Activated T-cell treated with anti-CD3 and anti-CD28 coated beads, Interleukin-2, amount 50 U/mL, for 24 hours (primary cell): ENCODE measurements at regions not wholly inside any gene's neighbourhood (a gene's known extent, or its start where the extent isn't known, plus 50 kb on each side); places are given as distances from the start of the nearest gene placed in this dataset.
"Not testable (repeated sequence)": the region's sequence is repeated elsewhere in the genome, so short reads cannot be mapped to it uniquely, and the experiment has no call there.

Source experiments
- DNase-seq: peaks from one replicate; pipeline ENCODE4 v3.0.0-alpha.2; 2020
- H3K27ac Mint-ChIP-seq: 2 replicates; pipeline ENCODE4 v1.8.0; 2020; ENCODE audit warnings: mild to moderate bottlenecking, mixed read lengths
- H3K27me3 Mint-ChIP-seq: 2 replicates; pipeline ENCODE4 v1.8.0; 2020; ENCODE audit warnings: mixed read lengths
- H3K36me3 Mint-ChIP-seq: 2 replicates; pipeline ENCODE4 v1.8.0; 2020; ENCODE audit warnings: low read depth, mixed read lengths
- H3K4me1 Mint-ChIP-seq: 2 replicates; pipeline ENCODE4 v1.8.0; 2020; ENCODE audit warnings: low read depth, mixed read lengths
- H3K4me3 Mint-ChIP-seq: 2 replicates; pipeline ENCODE4 v1.8.0; 2020; ENCODE audit warnings: mild to moderate bottlenecking, moderate library complexity, mixed read lengths
- H3K9me3 Mint-ChIP-seq: 2 replicates; pipeline ENCODE4 v1.8.0; 2020; ENCODE audit warnings: mixed read lengths

DNA sequence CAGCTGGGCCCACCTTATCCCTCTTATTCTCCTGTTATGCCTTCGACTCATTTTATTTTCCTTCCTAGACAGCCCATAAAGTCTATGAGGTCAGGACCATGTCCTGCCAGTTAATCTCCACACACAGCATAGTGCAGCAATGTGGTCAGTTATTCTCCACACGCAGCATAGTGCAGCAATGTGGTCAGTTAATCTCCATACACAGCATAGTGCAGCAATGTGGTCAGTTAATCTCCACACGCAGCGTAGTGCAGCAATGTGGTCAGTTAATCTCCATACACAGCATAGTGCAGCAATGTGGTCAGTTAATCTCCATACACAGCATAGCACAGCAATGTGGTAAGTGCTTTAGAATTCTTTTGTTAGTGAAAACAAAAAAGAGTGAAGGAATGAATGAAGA lies 77.8 kb downstream of the TEX36 start:
- Mint-ChIP-seq H3K4me1 (no peaks in the 10 kb centered on the region), H3K36me3 (no peaks in the 10 kb centered on the region), H3K27me3 (peaks cover 8% of the 10 kb centered on the region), H3K4me3 (no peak overlapping the region), H3K27ac (no peak overlapping the region), H3K9me3 (no peaks in the 10 kb centered on the region)
- DNase-seq: no peak

DNA sequence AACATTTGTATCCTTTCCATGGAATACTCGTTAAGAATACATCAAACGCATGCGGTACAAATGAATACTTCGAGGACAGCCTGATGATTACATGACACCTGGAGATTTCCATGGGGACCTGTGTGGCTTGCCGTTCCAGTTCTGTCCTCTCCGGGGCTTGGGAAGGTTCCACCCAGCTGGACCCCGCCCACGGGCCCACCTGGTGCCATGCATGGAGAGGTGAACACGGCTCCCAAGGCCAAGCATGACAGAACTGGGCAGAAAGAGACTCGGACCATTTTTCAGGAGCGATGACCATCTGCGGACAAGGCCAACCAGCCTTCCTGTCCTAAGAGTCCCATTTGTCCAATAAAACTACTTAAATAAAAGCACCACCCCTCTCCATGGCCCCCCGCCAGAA lies 80.1 kb downstream of the TEX36 start:
- DNase-seq: no peak
- H3K4me1 Mint-ChIP-seq: peaks cover 3% of the 10 kb centered on the region
- no peak overlapping the region for H3K4me3 Mint-ChIP-seq
- H3K27ac Mint-ChIP-seq: no peak overlapping the region
- no peaks in the 10 kb centered on the region for H3K36me3 Mint-ChIP-seq
- H3K9me3 Mint-ChIP-seq: peaks cover 4% of the 10 kb centered on the region
- H3K27me3 Mint-ChIP-seq: peaks cover 8% of the 10 kb centered on the region

DNA sequence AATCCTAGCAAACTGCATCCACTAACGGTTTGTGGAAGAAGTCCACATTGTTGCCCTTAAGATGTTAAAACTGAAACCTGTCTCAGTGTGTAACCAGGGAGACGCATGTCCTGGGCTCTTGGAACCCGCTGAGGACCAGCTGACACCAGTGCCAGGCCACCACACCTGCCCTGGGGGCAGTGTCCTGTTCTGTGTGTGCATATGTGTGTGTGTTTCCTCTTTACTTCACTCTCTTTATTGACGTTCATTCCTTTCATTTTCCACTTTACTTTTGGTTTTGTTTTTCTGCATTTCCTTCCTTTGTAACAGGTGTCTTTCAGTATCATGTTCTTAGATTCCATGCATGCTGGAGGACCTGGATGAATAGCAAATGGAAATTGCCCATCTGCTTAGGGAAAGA lies 83.8 kb downstream of the TEX36 start:
- Mint-ChIP-seq H3K27me3 (no peaks in the 10 kb centered on the region), H3K4me3 (no peak overlapping the region)

DNA sequence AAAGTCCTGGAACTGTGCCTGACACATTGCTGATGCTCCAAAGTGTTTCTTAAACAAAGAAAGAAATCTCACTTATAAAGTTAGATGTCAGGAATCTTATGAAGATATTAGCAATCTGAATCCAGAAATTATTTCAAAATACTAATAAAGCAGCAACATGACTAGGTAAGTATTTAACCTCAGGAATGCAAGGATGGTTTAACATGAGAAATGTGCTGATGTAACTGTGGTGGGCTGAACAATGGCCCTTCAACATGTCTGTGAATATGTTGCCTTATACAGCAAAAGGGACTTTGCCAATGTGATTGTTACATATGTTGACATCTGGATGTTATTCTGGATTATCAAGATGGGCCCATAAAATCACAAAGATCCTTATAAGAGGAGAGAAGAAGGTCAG lies 87.1 kb downstream of the TEX36 start:
- Mint-ChIP-seq H3K36me3 (no peaks in the 10 kb centered on the region), H3K4me3 (no peak overlapping the region), H3K9me3 (peaks cover 13% of the 10 kb centered on the region), H3K27me3 (no peaks in the 10 kb centered on the region), H3K4me1 (peaks cover 3% of the 10 kb centered on the region), H3K27ac (no peak overlapping the region)
- no peak for DNase-seq

More for the DNA sequence above, 83.8 kb downstream of the TEX36 start:
- Mint-ChIP-seq H3K36me3 (no peaks in the 10 kb centered on the region), H3K9me3 (peaks cover 13% of the 10 kb centered on the region), H3K27ac (no peak overlapping the region), H3K4me1 (peaks cover 3% of the 10 kb centered on the region)
- DNase-seq: no peak

DNA sequence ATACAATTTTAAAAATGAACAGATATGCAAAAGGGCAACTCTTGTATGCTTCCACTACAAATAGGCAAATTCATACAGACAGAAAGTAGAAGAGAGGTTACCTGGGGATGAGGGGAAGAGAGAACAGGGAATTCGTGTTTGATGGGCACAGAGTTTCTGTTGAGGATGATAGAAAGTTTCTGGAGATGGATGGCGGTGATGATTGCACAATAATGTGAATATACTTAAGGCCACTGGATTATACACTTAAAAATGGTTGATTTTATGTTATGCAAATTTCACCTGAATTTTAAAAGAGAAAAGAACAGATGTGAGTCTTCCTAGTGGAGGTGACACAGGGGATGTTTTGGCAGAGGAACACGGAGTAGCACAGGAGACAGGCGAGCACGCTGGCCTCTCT lies 89.3 kb downstream of the TEX36 start:
- Mint-ChIP-seq H3K9me3 (peaks cover 13% of the 10 kb centered on the region), H3K36me3 (no peaks in the 10 kb centered on the region), H3K27me3 (no peaks in the 10 kb centered on the region), H3K27ac (no peak overlapping the region), H3K4me3 (no peak overlapping the region), H3K4me1 (no peaks in the 10 kb centered on the region)
- no peak for DNase-seq

DNA sequence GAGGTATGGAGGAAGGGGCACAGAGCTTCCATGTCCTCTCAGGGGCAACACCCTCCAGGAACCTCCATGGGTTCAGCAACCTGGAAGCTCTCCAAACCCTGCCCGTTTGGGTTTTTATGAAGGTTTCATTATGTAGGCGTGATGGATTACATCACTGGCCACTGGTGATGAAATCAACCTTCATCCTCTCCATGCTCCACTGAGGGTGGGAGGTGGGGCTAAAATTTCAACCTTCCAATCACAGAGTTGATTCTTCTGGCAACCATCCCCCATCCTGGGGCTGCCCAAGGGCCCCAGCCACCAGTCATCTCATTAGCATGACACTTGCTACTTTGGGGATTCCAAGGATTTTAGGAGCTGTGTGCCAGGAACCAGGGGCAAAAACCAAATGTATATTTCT lies 90.1 kb downstream of the TEX36 start:
- Mint-ChIP-seq H3K9me3 (peaks cover 13% of the 10 kb centered on the region), H3K27me3 (peaks cover 5% of the 10 kb centered on the region), H3K27ac (no peak overlapping the region), H3K36me3 (no peaks in the 10 kb centered on the region), H3K4me3 (no peak overlapping the region), H3K4me1 (no peaks in the 10 kb centered on the region)
- DNase-seq: no peak

DNA sequence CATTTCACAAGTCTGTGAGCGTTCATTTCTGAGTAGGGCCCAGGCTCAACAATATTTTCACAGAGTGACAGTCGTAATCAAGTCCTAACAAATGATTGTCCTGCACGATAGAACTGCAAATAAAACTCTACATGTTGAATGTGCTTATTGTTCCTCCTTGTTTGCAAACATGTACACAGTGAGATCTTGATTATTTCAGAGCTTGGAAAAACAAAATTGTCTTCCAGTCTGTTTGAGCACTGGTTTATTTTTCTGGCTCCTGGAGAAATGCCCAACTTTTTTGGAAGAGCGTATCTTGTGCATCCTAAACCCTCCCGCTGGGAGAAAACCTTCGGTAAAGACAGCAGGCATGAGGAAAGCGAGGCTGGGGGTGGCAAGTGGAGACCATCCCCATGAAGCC lies 91.1 kb downstream of the TEX36 start:
- peaks cover 12% of the 10 kb centered on the region for H3K9me3 Mint-ChIP-seq
- H3K4me1 Mint-ChIP-seq: no peaks in the 10 kb centered on the region

DNA sequence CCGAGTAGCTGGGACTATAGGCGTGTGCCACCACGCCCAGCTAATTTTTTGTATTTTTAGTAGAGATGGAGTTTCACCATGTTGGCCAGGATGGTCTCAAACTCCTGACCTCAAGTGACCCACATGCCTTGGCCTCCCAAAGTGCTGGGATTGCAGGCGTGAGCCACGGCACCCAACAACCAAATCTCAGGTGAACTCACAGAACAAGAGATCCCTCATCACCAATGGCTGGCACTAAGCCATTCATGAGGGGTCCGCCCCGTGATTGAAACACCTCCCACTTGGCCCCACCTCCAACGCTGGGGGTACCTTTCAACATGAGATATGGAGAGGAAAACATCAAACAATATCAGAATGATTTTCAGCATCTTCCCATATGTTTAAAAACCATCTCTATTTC lies 94.2 kb downstream of the TEX36 start:
- not testable (repeated sequence) for DNase-seq, H3K36me3 Mint-ChIP-seq, H3K4me1 Mint-ChIP-seq, H3K27ac Mint-ChIP-seq, H3K27me3 Mint-ChIP-seq, H3K9me3 Mint-ChIP-seq, H3K4me3 Mint-ChIP-seq

More for the DNA sequence above, 91.1 kb downstream of the TEX36 start:
- no peak for DNase-seq
- no peaks in the 10 kb centered on the region for H3K36me3 Mint-ChIP-seq
- peaks cover 6% of the 10 kb centered on the region for H3K27me3 Mint-ChIP-seq
- no peak overlapping the region for H3K4me3 Mint-ChIP-seq
- no peak overlapping the region for H3K27ac Mint-ChIP-seq

DNA sequence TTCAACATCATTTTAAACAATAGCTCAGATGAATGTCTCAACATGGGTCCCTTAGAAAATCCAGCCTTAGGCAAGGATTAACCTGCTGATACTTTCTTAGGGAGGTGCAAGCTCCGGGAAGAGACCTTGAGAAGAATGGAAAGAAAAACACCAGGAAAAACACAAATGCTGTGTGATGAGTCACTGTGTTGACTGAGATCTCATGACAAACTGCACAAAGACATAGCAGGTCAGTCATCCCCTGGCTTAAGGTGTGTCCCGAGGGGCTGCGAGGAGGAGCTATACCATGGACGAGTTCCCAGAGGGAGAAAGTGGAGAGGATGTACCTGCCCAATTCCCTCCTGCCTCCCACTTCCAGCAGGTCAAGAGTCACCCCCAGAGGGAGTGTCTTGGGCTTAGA lies 98.0 kb downstream of the TEX36 start:
- Mint-ChIP-seq H3K4me3 (no peak overlapping the region), H3K27me3 (peaks cover 6% of the 10 kb centered on the region), H3K36me3 (no peaks in the 10 kb centered on the region), H3K9me3 (peaks cover 3% of the 10 kb centered on the region), H3K27ac (no peak overlapping the region), H3K4me1 (no peaks in the 10 kb centered on the region)
- DNase-seq: no peak

DNA sequence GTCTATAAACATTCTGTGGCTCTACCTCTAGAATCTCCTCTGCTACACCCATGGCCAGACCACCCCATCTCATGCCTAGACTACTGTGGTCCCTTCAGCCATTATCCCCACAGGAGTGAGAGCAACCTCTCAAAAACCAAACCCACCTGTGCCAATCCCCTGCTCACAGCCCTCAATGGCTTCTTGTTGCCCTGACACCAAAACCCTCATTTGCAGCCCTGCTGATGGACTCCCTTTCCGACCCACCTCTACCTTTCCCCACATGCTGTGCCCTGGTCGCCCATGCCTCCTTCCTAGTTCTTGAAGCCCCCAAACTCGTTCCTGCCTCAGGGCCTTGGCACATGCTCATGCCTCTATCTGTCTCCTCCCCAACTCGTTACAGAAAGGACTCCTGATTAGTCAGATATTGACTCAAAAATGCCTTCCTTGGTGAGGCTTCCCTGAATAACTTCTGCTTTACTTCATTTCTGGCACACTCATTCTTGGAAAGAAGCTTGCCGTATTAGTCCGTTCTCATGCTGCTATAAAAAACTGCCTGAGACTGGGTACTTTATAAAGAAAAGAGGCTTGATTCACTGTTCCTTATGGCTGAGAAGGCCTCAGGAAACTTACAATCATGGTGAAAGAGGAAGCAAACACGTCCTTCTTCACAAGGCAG lies 104.2 kb downstream of the TEX36 start:
- H3K27me3 Mint-ChIP-seq: peaks cover 4% of the 10 kb centered on the region
- no peaks in the 10 kb centered on the region for H3K36me3 Mint-ChIP-seq
- H3K27ac Mint-ChIP-seq: no peak overlapping the region
- H3K4me1 Mint-ChIP-seq: no peaks in the 10 kb centered on the region
- DNase-seq: no peak
- no peak overlapping the region for H3K4me3 Mint-ChIP-seq
- H3K9me3 Mint-ChIP-seq: peaks cover 8% of the 10 kb centered on the region

DNA sequence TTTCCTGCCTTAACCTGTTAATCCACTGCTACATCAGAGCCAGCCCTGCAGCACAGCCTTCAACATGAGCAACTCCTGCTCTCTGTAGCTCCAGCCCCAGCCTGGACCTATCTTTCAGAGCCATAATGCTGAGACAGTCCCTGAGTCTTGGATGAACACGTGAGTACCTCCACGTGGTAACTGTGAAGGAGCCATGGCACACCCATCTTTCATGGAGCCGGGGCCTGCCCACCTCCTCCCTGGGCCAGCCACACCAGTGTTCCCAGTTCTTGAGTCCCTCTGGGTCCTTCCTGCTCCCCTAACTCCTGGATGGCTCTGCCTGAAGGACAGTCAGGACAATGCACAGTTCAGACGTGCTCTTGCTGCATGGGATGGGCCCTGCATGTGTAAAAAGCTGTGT lies 107.1 kb downstream of the TEX36 start:
- H3K27me3 Mint-ChIP-seq: peaks cover 4% of the 10 kb centered on the region
- H3K27ac Mint-ChIP-seq: no peak overlapping the region
- no peak for DNase-seq
- H3K4me3 Mint-ChIP-seq: no peak overlapping the region
- no peaks in the 10 kb centered on the region for H3K4me1 Mint-ChIP-seq
- H3K36me3 Mint-ChIP-seq: no peaks in the 10 kb centered on the region
- H3K9me3 Mint-ChIP-seq: peaks cover 8% of the 10 kb centered on the region

DNA sequence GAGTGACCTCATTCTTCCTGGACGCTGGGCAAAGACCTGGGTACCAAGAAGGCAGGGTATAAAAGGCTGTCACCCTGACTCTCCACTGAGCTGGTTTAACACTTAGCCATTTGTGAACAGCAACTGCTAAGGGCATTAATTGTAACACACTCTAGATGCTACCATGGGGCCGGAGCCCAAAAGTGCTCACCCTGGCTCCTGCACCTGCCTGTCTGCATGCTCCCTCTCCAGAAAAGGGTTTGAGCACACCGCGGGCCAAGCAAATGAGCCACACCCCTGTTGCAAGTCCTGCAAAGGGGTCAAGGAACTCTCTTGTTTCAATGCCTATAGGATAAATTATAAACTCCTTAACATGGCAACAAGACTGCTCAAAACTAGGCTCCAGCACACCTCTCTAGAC lies 114.8 kb downstream of the TEX36 start:
- Mint-ChIP-seq H3K4me3 (no peak overlapping the region), H3K9me3 (peaks cover 2% of the 10 kb centered on the region), H3K4me1 (no peaks in the 10 kb centered on the region), H3K27ac (no peak overlapping the region), H3K27me3 (peaks cover 20% of the 10 kb centered on the region), H3K36me3 (no peaks in the 10 kb centered on the region)
- DNase-seq: no peak

DNA sequence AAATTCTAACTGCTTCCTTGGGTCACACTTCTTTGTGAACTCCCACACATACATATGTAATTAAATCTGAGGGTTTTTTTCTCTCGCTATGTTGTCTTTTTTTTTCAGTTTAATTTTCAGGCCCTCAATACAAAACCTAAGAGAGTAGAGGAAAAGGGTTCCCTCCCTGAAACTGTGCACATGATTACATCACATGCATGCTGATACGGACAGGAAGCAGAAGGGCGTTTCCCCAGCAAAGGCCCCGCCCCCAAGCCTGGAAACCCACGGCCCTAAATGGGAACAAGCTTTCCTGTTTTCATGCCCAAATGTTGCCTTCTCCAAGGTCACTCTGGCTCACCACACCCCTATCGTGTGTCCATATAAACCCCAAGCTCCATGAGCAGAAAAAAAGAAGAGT lies 115.4 kb downstream of the TEX36 start:
- H3K36me3 Mint-ChIP-seq: no peaks in the 10 kb centered on the region

DNA sequence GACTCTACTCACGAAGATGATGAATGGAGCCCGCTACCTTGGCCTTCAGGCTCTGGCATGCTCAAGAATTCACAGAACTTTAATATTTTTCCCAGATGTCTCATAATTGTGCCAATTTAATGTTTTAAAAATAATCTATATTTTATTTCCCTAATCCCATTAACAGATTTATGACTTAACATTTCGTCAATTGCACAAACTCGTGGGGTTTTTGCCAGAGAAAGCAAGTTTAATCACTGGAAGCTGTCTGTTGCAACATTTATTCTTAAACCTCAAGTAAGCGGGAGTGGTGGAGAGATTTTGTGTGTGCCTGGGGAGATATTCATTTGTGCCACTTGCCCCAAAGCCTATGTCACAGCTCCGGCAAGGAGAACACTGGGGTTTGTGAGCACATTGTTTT lies 117.9 kb downstream of the TEX36 start:
- H3K36me3 Mint-ChIP-seq: no peaks in the 10 kb centered on the region
- H3K4me3 Mint-ChIP-seq: no peak overlapping the region
- H3K27ac Mint-ChIP-seq: no peak overlapping the region
- H3K27me3 Mint-ChIP-seq: peaks cover 20% of the 10 kb centered on the region
- DNase-seq: no peak
- peaks cover 2% of the 10 kb centered on the region for H3K9me3 Mint-ChIP-seq
- H3K4me1 Mint-ChIP-seq: no peaks in the 10 kb centered on the region

More for the DNA sequence above, 115.4 kb downstream of the TEX36 start:
- Mint-ChIP-seq H3K4me1 (no peaks in the 10 kb centered on the region), H3K27me3 (peaks cover 20% of the 10 kb centered on the region), H3K4me3 (no peak overlapping the region), H3K9me3 (peaks cover 2% of the 10 kb centered on the region), H3K27ac (no peak overlapping the region)
- DNase-seq: no peak

DNA sequence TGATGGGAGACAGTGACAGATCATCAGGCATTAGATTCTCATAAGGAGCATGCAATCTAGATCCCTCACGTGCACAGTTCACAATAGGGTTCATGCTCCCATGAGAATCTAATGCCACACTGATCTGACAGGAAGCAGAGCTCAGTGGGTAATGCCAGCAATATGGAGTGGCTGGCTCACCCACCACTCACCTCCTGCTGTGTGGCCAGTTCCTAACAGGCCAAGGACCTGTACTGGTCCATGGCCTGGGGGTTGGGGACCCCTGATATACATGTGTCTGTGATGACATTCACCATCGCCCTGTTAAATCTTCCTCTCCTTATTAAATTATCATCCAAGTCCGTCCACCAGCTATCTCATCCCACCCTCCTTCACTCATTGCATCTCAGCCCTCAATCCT lies 118.4 kb downstream of the TEX36 start:
- Mint-ChIP-seq H3K36me3 (no peaks in the 10 kb centered on the region), H3K27ac (no peak overlapping the region), H3K4me3 (no peak overlapping the region), H3K4me1 (no peaks in the 10 kb centered on the region), H3K9me3 (peaks cover 2% of the 10 kb centered on the region), H3K27me3 (peaks cover 18% of the 10 kb centered on the region)
- DNase-seq: no peak

DNA sequence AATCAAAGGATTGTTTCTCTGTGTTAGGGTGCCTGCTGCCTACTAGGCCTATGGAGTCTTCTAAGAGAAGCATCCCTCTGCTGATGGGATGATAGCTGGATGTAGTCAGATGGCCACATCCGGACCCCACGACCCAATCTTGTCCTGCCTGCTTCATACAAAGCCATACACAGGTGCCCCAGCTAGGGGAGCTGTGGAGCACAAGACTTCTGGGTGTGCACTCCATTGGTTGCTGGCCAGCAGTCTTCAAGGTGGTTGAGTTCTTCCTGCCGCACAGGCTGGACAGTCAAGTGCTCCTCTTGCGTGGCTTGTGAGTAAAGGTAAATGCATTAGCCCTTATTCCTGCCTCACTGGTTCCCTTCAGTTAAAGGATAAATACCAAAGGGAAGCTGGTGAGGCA lies 120.2 kb downstream of the TEX36 start:
- H3K27me3 Mint-ChIP-seq: peaks cover 16% of the 10 kb centered on the region
- no peaks in the 10 kb centered on the region for H3K9me3 Mint-ChIP-seq
- no peak overlapping the region for H3K27ac Mint-ChIP-seq
- H3K4me1 Mint-ChIP-seq: no peaks in the 10 kb centered on the region
- no peaks in the 10 kb centered on the region for H3K36me3 Mint-ChIP-seq
- no peak for DNase-seq
- H3K4me3 Mint-ChIP-seq: no peak overlapping the region
